ENCODE measurements at regions not wholly inside any gene's neighbourhood (a gene's known extent, or its start where the extent isn't known, plus 50 kb on each side); places are given as distances from the start of the nearest gene placed in this dataset.
"Not testable (repeated sequence)": the region's sequence is repeated elsewhere in the genome, so short reads cannot be mapped to it uniquely, and the experiment has no call there.

- not testable (repeated sequence) for DNase-seq
These were observed 873.8 kb downstream of the PCDH17 start for GRCh38 chr13:58505262-58505920.

GRCh38 chr13:58528351-58528750, 896.8 kb downstream of the PCDH17 start:
- DNase-seq: no peak

- DNase-seq: no peak
These were observed 900.1 kb downstream of the PCDH17 start for GRCh38 chr13:58531614-58532013.

GRCh38 chr13:58542530-58542929, 911.0 kb downstream of the PCDH17 start:
- no peak for DNase-seq

GRCh38 chr13:58547419-58547818, 915.9 kb downstream of the PCDH17 start:
- DNase-seq: no peak

- no peak for DNase-seq
These were observed 934.6 kb downstream of the PCDH17 start for GRCh38 chr13:58566176-58566575.

- DNase-seq: no peak
These were observed 942.2 kb downstream of the PCDH17 start for GRCh38 chr13:58573743-58574142.

- no peak for DNase-seq
These were observed 943.2 kb downstream of the PCDH17 start for GRCh38 chr13:58574791-58575190.

- no peak for DNase-seq
These were observed 947.9 kb downstream of the PCDH17 start for GRCh38 chr13:58579468-58579867.

- DNase-seq: no peak
These were observed 952.4 kb downstream of the PCDH17 start for GRCh38 chr13:58583966-58584365.

- no peak for DNase-seq
These were observed 953.1 kb downstream of the PCDH17 start for GRCh38 chr13:58584610-58585009.

- no peak for DNase-seq
These were observed 955.6 kb downstream of the PCDH17 start for GRCh38 chr13:58587183-58587582.

- DNase-seq: no peak
These were observed 960.5 kb downstream of the PCDH17 start for GRCh38 chr13:58592052-58592451.

GRCh38 chr13:58592786-58593185, 961.2 kb downstream of the PCDH17 start:
- DNase-seq: no peak

- no peak for DNase-seq
These were observed 963.4 kb downstream of the PCDH17 start for GRCh38 chr13:58594747-58595600.

- DNase-seq: no peak
These were observed 966.0 kb downstream of the PCDH17 start for GRCh38 chr13:58597552-58597951.

GRCh38 chr13:58598241-58598640, 966.7 kb downstream of the PCDH17 start:
- no peak for DNase-seq

- no peak for DNase-seq
These were observed 979.6 kb downstream of the PCDH17 start for GRCh38 chr13:58611117-58611516.

- no peak for DNase-seq
These were observed 986.5 kb downstream of the PCDH17 start for GRCh38 chr13:58617880-58618665.

GRCh38 chr13:58619396-58620113, 988.0 kb downstream of the PCDH17 start:
- DNase-seq: no peak

- no peak for DNase-seq
These were observed 988.6 kb downstream of the PCDH17 start for GRCh38 chr13:58620176-58620575.

- DNase-seq: no peak
These were observed 994.3 kb downstream of the PCDH17 start for GRCh38 chr13:58625703-58626389.
